ENCODE measurements at regions not wholly inside any gene's neighbourhood (a gene's known extent, or its start where the extent isn't known, plus 50 kb on each side); places are given as distances from the start of the nearest gene placed in this dataset.

DNA sequence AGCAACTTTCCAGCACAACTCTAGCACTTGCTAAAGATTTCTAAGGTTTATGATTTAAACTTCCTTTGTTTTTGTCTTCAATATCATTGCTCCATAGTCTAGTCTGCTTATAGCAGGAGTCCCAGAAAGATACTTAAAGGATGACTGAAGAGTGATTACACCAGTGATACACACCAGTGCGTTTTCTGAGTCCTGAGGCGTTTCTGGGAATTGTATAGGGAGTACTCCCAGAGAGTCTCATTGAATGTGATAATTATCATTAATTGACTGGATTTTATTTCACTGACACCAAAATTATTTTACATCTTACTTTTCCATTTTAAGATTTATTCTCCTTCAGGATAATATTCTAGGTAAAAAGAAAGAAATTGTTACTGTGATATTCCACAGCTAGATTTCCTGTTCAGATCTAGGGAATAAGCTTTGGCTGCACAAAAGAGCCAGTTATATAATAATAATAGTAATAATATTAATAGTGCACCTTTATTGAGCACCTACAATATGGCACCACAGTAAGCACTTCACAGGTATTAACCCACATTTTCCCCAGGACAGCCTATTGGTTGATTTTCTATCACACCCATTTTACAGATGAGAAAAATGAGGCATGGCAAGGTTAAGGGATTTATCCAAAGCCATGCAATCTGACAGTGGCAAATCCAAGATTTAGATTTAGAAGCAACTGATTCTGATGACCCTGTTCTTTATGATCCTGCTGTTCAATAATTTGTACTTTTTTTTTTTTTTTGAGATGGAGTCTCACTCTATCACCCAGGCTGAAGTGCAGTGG is 62.6 kb downstream of the IRX5 start:
- TF ChIP-seq, protein P1, sequence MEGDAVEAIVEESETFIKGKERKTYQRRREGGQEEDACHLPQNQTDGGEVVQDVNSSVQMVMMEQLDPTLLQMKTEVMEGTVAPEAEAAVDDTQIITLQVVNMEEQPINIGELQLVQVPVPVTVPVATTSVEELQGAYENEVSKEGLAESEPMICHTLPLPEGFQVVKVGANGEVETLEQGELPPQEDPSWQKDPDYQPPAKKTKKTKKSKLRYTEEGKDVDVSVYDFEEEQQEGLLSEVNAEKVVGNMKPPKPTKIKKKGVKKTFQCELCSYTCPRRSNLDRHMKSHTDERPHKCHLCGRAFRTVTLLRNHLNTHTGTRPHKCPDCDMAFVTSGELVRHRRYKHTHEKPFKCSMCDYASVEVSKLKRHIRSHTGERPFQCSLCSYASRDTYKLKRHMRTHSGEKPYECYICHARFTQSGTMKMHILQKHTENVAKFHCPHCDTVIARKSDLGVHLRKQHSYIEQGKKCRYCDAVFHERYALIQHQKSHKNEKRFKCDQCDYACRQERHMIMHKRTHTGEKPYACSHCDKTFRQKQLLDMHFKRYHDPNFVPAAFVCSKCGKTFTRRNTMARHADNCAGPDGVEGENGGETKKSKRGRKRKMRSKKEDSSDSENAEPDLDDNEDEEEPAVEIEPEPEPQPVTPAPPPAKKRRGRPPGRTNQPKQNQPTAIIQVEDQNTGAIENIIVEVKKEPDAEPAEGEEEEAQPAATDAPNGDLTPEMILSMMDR (IDR thresholded peaks at IDR 0.05), result no peak
- Mint-ChIP-seq H3K4me3 (no peak overlapping the region), H3K36me3 (ENCODE audit: low read depth) (no peaks in the 10 kb centered on the region), H3K27ac (no peak overlapping the region), H3K9me3 (no peaks in the 10 kb centered on the region), H3K27me3 (peaks cover 2% of the 10 kb centered on the region), H3K4me1 (ENCODE audit: low read depth) (no peaks in the 10 kb centered on the region)
- no peak for ATAC-seq
- POLR2A ChIA-PET, result no interaction called here
- intact Hi-C loops (cut with micrococcal nuclease), result no loop called here
- DNase-seq, result no peak
- CTCF ChIA-PET, result no interaction called here

DNA sequence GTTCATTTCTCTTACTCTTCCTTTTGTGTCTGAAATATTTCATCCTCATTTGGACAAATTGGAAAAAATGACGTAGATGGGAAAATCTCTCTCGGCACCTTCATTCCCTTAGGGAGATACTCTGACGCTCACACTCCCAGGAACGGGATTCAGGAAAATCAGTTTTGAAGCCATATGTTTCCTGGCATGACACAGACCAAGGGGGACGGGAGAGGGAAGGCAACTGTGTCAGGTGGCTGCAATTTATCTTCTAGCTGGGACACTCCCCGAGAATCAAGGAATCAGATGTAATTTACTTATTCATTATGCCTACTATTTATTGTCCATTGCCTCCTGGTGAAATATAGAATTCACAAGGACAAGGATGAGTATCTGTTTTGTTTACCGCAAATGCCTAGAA is 65.5 kb downstream of the IRX5 start:
- ATAC-seq (no peak), DNase-seq (no peak)
- Mint-ChIP-seq H3K4me3 (no peak overlapping the region), H3K36me3 (ENCODE audit: low read depth) (no peaks in the 10 kb centered on the region), H3K27me3 (peaks cover 2% of the 10 kb centered on the region), H3K9me3 (no peaks in the 10 kb centered on the region), H3K27ac (no peak overlapping the region), H3K4me1 (ENCODE audit: low read depth) (no peaks in the 10 kb centered on the region)
- intact Hi-C loops (cut with micrococcal nuclease), result no loop called here
- TF ChIP-seq, protein P1 (IDR thresholded peaks at IDR 0.05), result no peak
- ChIA-PET POLR2A (no interaction called here), CTCF (no interaction called here)

DNA sequence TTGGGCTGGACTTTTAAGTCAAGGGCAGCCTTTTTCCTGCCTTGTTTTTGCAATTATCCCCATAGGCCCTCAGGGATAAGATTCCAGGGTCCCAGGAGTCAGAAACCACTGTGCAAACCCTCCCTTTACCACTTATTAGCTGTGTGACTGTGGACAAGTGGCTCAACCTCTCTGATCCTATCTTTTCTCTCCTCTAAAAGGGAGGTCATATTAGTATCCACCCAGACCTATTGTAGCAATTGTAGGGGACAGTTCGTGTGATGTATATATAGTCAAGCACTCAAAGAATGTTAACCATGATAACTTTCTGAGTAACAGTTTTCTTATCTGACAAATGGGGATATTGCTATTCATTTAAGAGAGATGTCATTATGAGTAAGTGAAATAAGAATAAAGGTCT is 68.2 kb downstream of the IRX5 start:
- Mint-ChIP-seq H3K9me3 (no peaks in the 10 kb centered on the region), H3K4me3 (no peak overlapping the region), H3K36me3 (ENCODE audit: low read depth) (no peaks in the 10 kb centered on the region), H3K27ac (no peak overlapping the region), H3K4me1 (ENCODE audit: low read depth) (no peaks in the 10 kb centered on the region), H3K27me3 (peaks cover 2% of the 10 kb centered on the region)
- CTCF ChIA-PET, result no interaction called here
- ATAC-seq (no peak), DNase-seq (no peak)
- TF ChIP-seq, protein P1 (IDR thresholded peaks at IDR 0.05), result no peak
- POLR2A ChIA-PET, result no interaction called here
- intact Hi-C loops (cut with micrococcal nuclease), result no loop called here

DNA sequence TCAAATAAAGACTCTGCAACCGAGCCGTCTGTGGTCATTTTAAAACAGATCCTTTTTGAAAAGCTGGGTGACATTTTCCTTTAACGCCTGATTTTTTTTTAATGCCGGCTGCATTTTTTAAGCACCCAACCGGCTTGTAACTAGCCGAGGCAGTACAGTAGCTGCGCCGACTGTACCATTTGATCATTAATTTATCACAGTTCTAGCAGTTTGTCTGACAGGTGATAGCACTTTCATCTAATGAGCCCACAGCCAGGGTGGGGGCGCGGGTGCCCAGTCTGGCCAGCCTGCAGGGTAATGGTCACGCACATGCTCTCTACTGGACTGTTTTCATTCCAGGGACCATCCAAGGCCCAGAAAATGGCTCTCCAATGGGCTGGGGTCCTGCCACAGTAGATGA is 68.8 kb downstream of the IRX5 start:
- peaks cover 2% of the 10 kb centered on the region for H3K27me3 Mint-ChIP-seq
- ChIA-PET POLR2A (no interaction called here), CTCF (no interaction called here)
- ATAC-seq (no peak), DNase-seq (no peak)
- intact Hi-C loops (cut with micrococcal nuclease), result no loop called here
- H3K4me3 Mint-ChIP-seq, result no peak overlapping the region
- TF ChIP-seq, protein P1 (IDR thresholded peaks at IDR 0.05), result no peak
- no peaks in the 10 kb centered on the region for H3K4me1 Mint-ChIP-seq (ENCODE audit: low read depth)
- H3K27ac Mint-ChIP-seq, result no peak overlapping the region
- H3K9me3 Mint-ChIP-seq, result no peaks in the 10 kb centered on the region
- H3K36me3 Mint-ChIP-seq (ENCODE audit: low read depth), result no peaks in the 10 kb centered on the region

DNA sequence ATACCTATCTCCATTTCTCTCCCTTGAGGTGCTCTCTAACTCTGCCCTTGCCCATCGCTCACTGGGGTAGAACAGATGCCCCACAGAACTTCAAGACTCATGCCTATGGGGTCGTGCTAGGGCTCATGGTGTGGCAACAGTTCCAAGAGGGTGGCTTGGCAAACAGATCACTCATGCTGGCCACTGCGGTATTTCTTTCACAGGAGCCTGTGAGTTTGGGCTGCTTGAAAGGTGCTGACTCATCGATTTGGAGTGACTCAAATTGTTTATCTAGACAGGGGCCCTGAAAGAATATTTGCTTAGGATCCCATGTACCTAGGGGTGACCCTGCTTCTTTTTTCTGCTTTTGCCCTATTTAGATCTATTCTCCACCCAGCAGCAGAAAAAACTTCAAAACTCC is 69.9 kb downstream of the IRX5 start:
- peaks cover 2% of the 10 kb centered on the region for H3K27me3 Mint-ChIP-seq
- no peak overlapping the region for H3K4me3 Mint-ChIP-seq
- TF ChIP-seq, protein P1 (IDR thresholded peaks at IDR 0.05), result no peak
- H3K4me1 Mint-ChIP-seq (ENCODE audit: low read depth), result no peaks in the 10 kb centered on the region
- no peak overlapping the region for H3K27ac Mint-ChIP-seq
- H3K9me3 Mint-ChIP-seq, result no peaks in the 10 kb centered on the region
- ChIA-PET POLR2A (no interaction called here), CTCF (no interaction called here)
- intact Hi-C loops (cut with micrococcal nuclease), result no loop called here
- DNase-seq (no peak), ATAC-seq (no peak)
- H3K36me3 Mint-ChIP-seq (ENCODE audit: low read depth), result no peaks in the 10 kb centered on the region

Data from activated CD8-positive, alpha-beta T cell treated with anti-CD3 and anti-CD28 coated beads for 36 hours (primary cell).